Natural killer cell treated with Interleukin-12 subunit alpha and Interleukin-12 subunit beta and Interleukin-15 and Interleukin-18, amount 100 ng/mL, for 72 hours (primary cell): ENCODE measurements at regions not wholly inside any gene's neighbourhood (a gene's known extent, or its start where the extent isn't known, plus 50 kb on each side); places are given as distances from the start of the nearest gene placed in this dataset.
"Not testable (repeated sequence)": the region's sequence is repeated elsewhere in the genome, so short reads cannot be mapped to it uniquely, and the experiment has no call there.

Experiments used
- ATAC-seq, 2 donors: fragments of 150-1000 bp; cut with Tn5 transposase in 1 of 2; sonication (Bioruptor Pico), chemical (Tn5 transposase) in 1 of 2; 2 replicates each; pipeline ENCODE4 v1.10.0; 2021
- DNase-seq: peaks from one replicate; pipeline ENCODE4 v3.0.0; 2022; ENCODE audit warnings: low spot score
- H3K27ac Mint-ChIP-seq, 2 donors: 1 replicate in 1 of 2; 2 replicates in 1 of 2; pipeline ENCODE4 v1.8.0; 2022; ENCODE audit warnings: mixed read lengths in 2 of 2, mild to moderate bottlenecking in 1 of 2, moderate library complexity in 1 of 2
- H3K27me3 Mint-ChIP-seq, 2 donors: 1 replicate in 1 of 2; 2 replicates in 1 of 2; pipeline ENCODE4 v1.8.0; 2022; ENCODE audit warnings: mixed read lengths in 2 of 2
- H3K36me3 Mint-ChIP-seq: one replicate; pipeline ENCODE4 v1.8.0; 2022; ENCODE audit warnings: mixed read lengths
- H3K4me1 Mint-ChIP-seq, 2 donors: 1 replicate in 1 of 2; 2 replicates in 1 of 2; pipeline ENCODE4 v1.8.0; 2022; ENCODE audit warnings: low read depth in 2 of 2, mixed read lengths in 2 of 2, mild to moderate bottlenecking in 1 of 2
- H3K4me3 Mint-ChIP-seq: one replicate; pipeline ENCODE4 v1.8.0; 2022; ENCODE audit warnings: mixed read lengths
- H3K9me3 Mint-ChIP-seq: 2 replicates; pipeline ENCODE4 v1.8.0; 2022; ENCODE audit warnings: mixed read lengths

GRCh38 chr5:97568382-97568781, 385.3 kb upstream of the RIOK2 start:
- Mint-ChIP-seq H3K27me3 (peaks cover 0 to 2% of the 10 kb centered on the region in 2 donors), H3K4me1 (no peaks in the 10 kb centered on the region), H3K4me3 (no peak overlapping the region), H3K27ac (no peak overlapping the region), H3K9me3 (peaks cover 8% of the 10 kb centered on the region), H3K36me3 (peaks cover 7% of the 10 kb centered on the region)
- ATAC-seq (no peak), DNase-seq (no peak)

GRCh38 chr5:97570242-97570641, 387.2 kb upstream of the RIOK2 start:
- Mint-ChIP-seq H3K4me1 (no peaks in the 10 kb centered on the region), H3K4me3 (no peak overlapping the region), H3K9me3 (peaks cover 8% of the 10 kb centered on the region), H3K27ac (no peak overlapping the region), H3K36me3 (peaks cover 7% of the 10 kb centered on the region), H3K27me3 (no peaks in the 10 kb centered on the region)
- ATAC-seq (no peak), DNase-seq (no peak)

DNA sequence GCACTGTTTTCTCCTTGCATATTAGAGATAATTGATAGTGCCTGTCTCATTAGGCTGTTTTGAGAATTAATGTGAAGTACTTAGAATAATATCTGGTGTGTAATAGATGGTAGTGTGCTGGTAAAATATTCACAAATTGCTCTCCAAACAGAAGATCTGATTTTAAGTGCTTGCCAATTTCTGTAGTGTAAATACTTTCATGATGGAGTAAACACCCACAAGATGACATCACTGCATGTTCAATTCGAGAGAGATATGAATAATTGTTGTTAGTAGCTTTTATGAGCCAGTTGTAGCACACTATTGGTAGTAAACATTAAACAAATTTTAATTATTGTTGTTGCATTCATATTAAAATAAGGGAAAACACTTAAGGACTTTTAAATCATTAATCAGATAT, 392.3 kb upstream of the RIOK2 start:
- Mint-ChIP-seq H3K4me3 (no peak overlapping the region), H3K27me3 (no peaks in the 10 kb centered on the region), H3K4me1 (no peaks in the 10 kb centered on the region), H3K9me3 (peaks cover 5% of the 10 kb centered on the region), H3K36me3 (peaks cover 7% of the 10 kb centered on the region), H3K27ac (no peak overlapping the region)
- DNase-seq (no peak), ATAC-seq (no peak)

GRCh38 chr5:97576956-97577355, 393.9 kb upstream of the RIOK2 start:
- H3K36me3 Mint-ChIP-seq = no peaks in the 10 kb centered on the region
- H3K9me3 Mint-ChIP-seq = no peaks in the 10 kb centered on the region
- H3K4me3 Mint-ChIP-seq = no peak overlapping the region
- no peak for DNase-seq
- ATAC-seq = no peak
- H3K27me3 Mint-ChIP-seq = peaks cover 0 to 3% of the 10 kb centered on the region in 2 donors
- no peaks in the 10 kb centered on the region for H3K4me1 Mint-ChIP-seq
- no peak overlapping the region for H3K27ac Mint-ChIP-seq

DNA sequence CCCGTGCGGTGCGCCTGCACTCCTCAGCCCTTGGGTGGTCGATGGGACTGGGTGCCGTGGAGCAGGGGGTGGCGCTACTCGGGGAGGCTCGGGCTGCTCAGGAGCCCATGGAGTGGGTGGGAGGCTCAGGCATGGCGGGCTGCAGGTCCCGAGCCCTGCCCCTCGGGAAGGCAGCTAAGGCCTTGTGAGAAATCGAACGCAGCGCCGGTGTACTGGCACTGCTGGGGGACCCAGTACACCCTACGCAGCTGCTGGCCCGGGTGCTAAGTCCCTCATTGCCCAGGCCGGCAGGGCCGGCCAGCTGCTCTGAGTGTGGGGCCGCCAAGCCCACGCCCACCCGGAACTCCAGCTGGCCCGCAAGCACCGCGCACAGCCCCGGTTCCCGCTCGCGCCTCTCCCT, 396.9 kb upstream of the RIOK2 start:
- H3K4me3 Mint-ChIP-seq, H3K36me3 Mint-ChIP-seq, H3K4me1 Mint-ChIP-seq, H3K9me3 Mint-ChIP-seq, ATAC-seq, H3K27ac Mint-ChIP-seq, DNase-seq, H3K27me3 Mint-ChIP-seq: not testable (repeated sequence)

DNA sequence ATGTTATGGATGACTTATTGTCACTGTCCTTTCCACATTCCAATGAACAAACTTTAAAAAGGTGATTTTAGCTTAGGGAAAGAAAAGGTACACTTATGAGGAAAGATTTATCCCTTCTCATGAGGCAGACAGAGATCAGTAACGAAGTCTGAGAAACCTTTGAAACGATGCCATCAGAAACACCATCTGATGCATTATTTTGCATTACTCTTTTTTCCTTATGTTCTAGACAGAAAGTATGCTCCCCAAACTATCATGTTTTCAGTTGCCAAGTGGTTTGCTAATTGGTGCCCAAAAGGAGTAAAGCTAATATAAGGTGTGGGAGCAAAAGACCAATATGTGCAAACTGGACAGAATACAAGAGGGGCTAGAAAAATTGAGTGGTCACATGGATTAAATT, 397.7 kb upstream of the RIOK2 start:
- no peaks in the 10 kb centered on the region for H3K4me1 Mint-ChIP-seq

GRCh38 chr5:97591781-97592180, 408.7 kb upstream of the RIOK2 start:
- peaks cover 4% of the 10 kb centered on the region for H3K9me3 Mint-ChIP-seq
- no peak for ATAC-seq
- no peaks in the 10 kb centered on the region for H3K4me1 Mint-ChIP-seq
- H3K4me3 Mint-ChIP-seq = no peak overlapping the region
- H3K36me3 Mint-ChIP-seq = no peaks in the 10 kb centered on the region
- no peaks in the 10 kb centered on the region for H3K27me3 Mint-ChIP-seq
- no peak for DNase-seq
- H3K27ac Mint-ChIP-seq = no peak overlapping the region

More for the DNA sequence above, 397.7 kb upstream of the RIOK2 start:
- Mint-ChIP-seq H3K4me3 (no peak overlapping the region), H3K27ac (no peak overlapping the region), H3K36me3 (no peaks in the 10 kb centered on the region), H3K27me3 (peaks cover 0 to 3% of the 10 kb centered on the region in 2 donors), H3K9me3 (no peaks in the 10 kb centered on the region)
- ATAC-seq = no peak
- DNase-seq = no peak

- H3K9me3 Mint-ChIP-seq = peaks cover 25% of the 10 kb centered on the region
- H3K27me3 Mint-ChIP-seq = no peaks in the 10 kb centered on the region
- H3K4me1 Mint-ChIP-seq = no peaks in the 10 kb centered on the region
- H3K27ac Mint-ChIP-seq = no peak overlapping the region
- peaks cover 17% of the 10 kb centered on the region for H3K36me3 Mint-ChIP-seq
- no peak for DNase-seq
- no peak overlapping the region for H3K4me3 Mint-ChIP-seq
- no peak for ATAC-seq
Observed at GRCh38 chr5:97600486-97600885, 417.4 kb upstream of the RIOK2 start.

GRCh38 chr5:97601651-97602050, 418.6 kb upstream of the RIOK2 start:
- no peaks in the 10 kb centered on the region for H3K4me1 Mint-ChIP-seq
- no peak overlapping the region for H3K27ac Mint-ChIP-seq
- DNase-seq = no peak
- H3K9me3 Mint-ChIP-seq = peaks cover 20% of the 10 kb centered on the region
- no peak for ATAC-seq
- H3K36me3 Mint-ChIP-seq = peaks cover 17% of the 10 kb centered on the region
- H3K27me3 Mint-ChIP-seq = no peaks in the 10 kb centered on the region
- H3K4me3 Mint-ChIP-seq = no peak overlapping the region

DNA sequence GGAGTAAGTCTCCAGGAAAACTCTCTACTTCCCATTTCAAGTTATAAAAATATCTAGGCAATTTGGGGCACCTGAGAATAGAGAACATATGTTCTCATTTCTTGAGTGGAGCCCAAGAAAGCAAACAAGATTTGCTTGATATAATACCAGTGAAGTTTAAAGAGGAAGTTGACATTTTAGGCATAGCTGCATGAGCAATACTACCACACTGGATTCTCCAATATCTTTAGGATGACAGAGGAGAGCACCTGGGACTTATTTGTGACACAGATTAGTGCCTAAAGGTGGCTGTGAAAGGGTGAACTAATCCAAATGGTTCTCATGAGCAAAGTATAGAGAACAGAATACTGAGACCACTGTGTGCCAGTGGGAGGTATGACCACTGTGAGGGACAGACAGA, 423.5 kb upstream of the RIOK2 start:
- no peak overlapping the region for H3K27ac Mint-ChIP-seq
- H3K4me3 Mint-ChIP-seq = no peak overlapping the region
- peaks cover 3% of the 10 kb centered on the region for H3K36me3 Mint-ChIP-seq
- no peaks in the 10 kb centered on the region for H3K27me3 Mint-ChIP-seq
- ATAC-seq (no peak), DNase-seq (no peak)
- H3K4me1 Mint-ChIP-seq = no peaks in the 10 kb centered on the region
- peaks cover 17% of the 10 kb centered on the region for H3K9me3 Mint-ChIP-seq

GRCh38 chr5:97608501-97608900, 425.5 kb upstream of the RIOK2 start:
- Mint-ChIP-seq H3K27me3 (no peaks in the 10 kb centered on the region), H3K4me1 (no peaks in the 10 kb centered on the region), H3K4me3 (no peak overlapping the region), H3K9me3 (peaks cover 14% of the 10 kb centered on the region), H3K36me3 (no peaks in the 10 kb centered on the region), H3K27ac (no peak overlapping the region)
- ATAC-seq = no peak
- no peak for DNase-seq

GRCh38 chr5:97618721-97619120, 435.7 kb upstream of the RIOK2 start:
- Mint-ChIP-seq H3K9me3 (peaks cover 3% of the 10 kb centered on the region), H3K27ac (no peak overlapping the region), H3K4me3 (no peak overlapping the region), H3K27me3 (no peaks in the 10 kb centered on the region), H3K4me1 (no peaks in the 10 kb centered on the region), H3K36me3 (no peaks in the 10 kb centered on the region)
- DNase-seq (no peak), ATAC-seq (no peak)

GRCh38 chr5:97623441-97623840, 440.4 kb upstream of the RIOK2 start:
- Mint-ChIP-seq H3K9me3 (no peaks in the 10 kb centered on the region), H3K4me1 (no peaks in the 10 kb centered on the region), H3K36me3 (no peaks in the 10 kb centered on the region), H3K4me3 (no peak overlapping the region), H3K27ac (no peak overlapping the region), H3K27me3 (no peaks in the 10 kb centered on the region)
- ATAC-seq (no peak), DNase-seq (no peak)

DNA sequence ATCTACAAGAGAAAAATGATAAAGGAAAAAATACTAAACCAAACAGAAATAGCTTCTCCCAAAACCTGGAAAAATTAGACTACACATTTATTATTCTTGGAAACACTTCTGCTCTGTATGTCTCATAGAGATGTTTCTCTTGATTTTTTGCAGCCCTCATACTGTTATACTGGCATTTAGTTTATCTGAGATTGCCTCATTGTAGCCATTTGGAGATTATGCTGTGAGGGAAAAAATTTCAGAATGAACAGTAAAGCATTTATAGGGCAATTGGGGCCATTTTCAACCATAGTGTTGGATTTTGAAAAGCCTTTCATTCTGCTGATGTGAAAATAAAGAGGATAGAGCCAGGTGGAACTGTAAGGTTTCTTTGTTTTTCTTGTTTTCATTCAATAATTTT, 441.8 kb upstream of the RIOK2 start:
- ATAC-seq = no peak
- Mint-ChIP-seq H3K36me3 (no peaks in the 10 kb centered on the region), H3K27me3 (no peaks in the 10 kb centered on the region), H3K4me1 (no peaks in the 10 kb centered on the region), H3K27ac (no peak overlapping the region), H3K9me3 (no peaks in the 10 kb centered on the region), H3K4me3 (no peak overlapping the region)
- DNase-seq = no peak

- Mint-ChIP-seq H3K4me1 (no peaks in the 10 kb centered on the region), H3K27me3 (no peaks in the 10 kb centered on the region), H3K36me3 (peaks cover 6% of the 10 kb centered on the region), H3K4me3 (no peak overlapping the region), H3K9me3 (peaks cover 4% of the 10 kb centered on the region), H3K27ac (no peak overlapping the region)
- ATAC-seq (no peak), DNase-seq (no peak)
Observed at GRCh38 chr5:97627272-97627671, 444.2 kb upstream of the RIOK2 start.
